Fibroblast of skin of scalp (primary cell): ENCODE measurements at regions not wholly inside any gene's neighbourhood (a gene's known extent, or its start where the extent isn't known, plus 50 kb on each side); places are given as distances from the start of the nearest gene placed in this dataset.

Source experiments
- DNase-seq: peaks from one replicate; pipeline ENCODE4 v3.0.0-alpha.2; 2013

DNA sequence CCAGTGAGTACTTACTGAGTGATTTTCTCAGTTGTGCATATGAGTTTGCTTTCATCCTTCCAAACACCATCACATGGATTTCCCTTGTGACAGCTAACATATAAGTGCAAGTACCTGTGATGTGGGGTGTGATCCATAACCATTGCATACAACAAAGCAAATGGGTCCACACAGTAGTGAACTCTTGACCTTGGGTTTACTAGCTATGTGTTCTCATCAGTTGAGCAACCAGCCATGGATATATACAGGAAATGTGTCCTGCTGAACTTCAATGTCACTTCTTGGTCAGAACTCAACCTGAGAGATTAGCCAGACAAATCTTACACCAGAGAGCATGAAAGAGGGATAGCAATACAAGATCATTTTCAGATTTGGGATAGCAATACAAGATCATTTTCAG, 420.9 kb upstream of the KCNH7 start:
- no peak for DNase-seq

DNA sequence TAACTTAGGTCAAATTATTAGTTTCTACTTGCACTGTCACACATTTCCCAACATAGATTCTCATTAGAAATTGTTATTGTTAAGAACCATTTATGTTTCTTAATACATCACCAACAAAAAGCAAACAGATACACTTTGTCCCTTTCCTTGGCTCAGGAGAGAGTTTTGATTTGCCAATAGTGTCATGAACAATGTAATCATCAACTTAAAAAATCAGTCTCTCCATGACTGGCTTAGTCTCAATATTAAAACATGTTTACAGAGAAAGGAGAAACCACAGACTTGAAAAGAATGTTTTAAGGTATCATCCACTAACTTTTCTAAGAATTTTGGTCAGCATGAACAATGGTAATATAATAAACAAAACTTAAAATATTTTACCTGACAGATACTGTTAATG, 416.5 kb upstream of the KCNH7 start:
- DNase-seq = no peak

DNA sequence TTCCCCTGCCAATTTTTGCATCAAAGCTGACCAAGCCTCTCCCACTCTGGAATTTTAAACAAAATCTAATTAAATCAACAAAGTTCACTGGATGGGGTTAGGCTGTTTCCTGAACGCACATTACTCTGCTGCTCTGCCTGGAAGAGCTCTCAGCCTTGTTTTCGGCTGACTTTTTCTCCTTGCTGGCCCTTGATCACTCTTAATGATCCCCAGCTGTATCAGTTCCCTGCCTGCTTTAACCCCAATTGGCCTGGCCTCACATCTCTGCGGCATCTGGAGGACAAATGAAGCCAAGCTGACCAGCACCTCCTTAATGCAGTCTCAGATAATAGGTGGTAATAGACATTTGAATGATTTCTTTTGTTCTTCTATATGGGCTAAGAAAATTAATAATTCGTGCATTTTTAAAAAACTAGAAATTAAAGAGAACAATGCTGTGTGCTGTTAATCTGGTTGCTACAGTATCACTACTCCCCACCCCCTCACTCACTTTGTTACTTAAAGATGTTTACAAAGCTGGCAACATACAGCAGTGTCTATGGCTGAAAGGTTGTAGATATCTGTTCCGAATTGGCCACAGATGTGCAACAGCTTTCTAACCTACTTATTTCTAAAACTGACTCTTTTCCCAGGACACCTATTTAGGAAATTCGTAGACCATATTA, 415.2 kb upstream of the KCNH7 start:
- DNase-seq = no peak

GRCh38 chr2:163252199-163252598, 413.6 kb upstream of the KCNH7 start:
- DNase-seq = no peak

DNA sequence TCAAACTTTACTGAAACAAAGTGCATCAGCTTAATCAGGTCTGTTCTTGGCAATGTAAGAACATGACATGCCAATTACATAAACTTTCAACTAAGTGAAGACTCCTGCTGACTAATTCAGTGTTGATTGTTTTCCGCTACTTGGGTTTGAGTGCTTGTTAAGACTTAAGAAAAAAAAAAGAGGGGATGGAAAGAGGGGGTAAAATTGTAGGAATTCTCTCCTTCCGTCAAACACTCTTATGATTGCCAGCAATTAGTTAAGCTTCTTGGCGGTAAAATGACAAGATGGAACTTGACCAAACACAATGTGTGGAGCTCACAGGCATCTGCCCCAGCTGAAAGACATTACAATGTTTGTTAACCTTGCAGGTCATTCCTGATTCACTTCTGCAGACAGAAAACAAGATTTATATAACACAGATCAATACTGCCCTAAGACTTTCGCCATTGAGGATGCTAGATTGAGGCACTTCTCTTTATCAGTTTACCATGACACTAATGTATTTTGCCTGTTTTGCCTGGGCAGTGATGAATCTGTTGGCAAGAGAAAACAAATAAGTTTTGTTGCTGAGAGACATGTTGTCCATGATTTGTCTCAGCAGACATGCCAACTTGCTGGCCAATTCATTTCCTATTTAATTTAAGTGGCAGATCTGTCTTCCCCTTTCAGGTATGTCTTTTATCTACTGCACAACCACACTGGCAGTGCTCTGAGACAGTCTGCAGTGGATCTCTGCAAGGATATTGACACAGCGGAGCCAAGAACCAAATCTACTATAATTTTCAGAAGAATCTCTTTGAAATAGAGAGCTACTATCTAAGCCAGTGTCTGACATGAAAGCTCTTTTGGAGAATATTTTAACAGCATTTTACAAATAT, 410.0 kb upstream of the KCNH7 start:
- no peak for DNase-seq

DNA sequence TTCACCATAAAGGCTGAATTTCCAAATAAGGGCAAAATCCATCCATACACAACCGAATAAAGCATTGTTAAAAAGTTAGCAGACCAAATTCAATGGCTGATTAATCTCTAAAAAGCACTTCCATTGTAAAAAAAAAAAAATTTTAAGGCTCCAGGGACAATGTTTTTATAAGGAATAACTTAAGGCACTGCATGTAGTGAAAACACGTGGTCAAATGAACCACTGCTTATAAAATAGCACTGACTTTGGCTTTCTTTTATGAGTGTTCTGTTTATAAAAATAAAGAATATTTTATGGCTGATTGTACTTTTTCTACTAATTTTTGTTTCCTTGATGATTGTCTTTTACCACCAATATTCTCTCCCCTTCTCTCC, 409.3 kb upstream of the KCNH7 start:
- peak; percentile 33 for DNase-seq

GRCh38 chr2:163247156-163247846, 408.7 kb upstream of the KCNH7 start:
- DNase-seq = no peak

GRCh38 chr2:163246135-163246534, 407.6 kb upstream of the KCNH7 start:
- no peak for DNase-seq

- DNase-seq = no peak
Measured at GRCh38 chr2:163236553-163236952, 398.0 kb upstream of the KCNH7 start.

DNA sequence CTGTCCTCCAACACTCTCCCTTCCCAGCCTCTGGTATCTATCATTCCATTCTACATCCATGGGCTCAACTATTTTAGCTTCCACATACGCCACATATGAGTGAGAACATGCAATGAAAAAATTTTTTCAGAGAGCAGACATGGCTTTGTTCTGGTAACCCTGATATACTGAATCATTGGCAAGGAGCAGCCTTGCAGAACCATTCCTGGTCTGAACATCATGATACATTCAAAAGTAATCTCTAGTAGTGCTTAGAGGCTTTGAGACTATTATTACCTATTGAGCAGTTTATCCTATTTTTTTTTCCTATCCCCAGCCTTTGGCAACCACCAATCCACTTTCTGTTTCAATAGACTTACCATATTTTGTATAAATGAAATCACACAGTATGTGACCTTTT, 393.1 kb upstream of the KCNH7 start:
- DNase-seq = no peak

DNA sequence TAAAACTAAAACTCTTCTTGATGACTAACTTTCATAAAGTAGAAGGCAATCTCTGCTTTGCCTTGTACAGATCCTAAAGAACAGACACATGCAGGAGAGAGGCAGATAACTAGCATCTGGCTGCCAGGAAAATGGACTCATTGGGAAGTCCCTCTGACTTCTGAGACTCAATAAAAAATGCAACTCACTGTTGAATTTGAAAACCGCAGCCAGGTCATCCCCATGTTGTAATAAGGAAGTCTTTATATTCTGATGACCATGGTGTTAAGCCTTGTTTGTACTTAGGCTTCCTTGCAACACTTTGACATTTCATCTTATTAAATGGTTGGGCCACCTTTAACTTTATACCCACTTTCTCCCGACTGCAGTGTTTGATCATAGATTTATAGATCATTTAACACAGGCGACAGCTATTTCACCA, 375.1 kb upstream of the KCNH7 start:
- DNase-seq = peak; percentile 29

- DNase-seq = peak; percentile 69
Measured at GRCh38 chr2:163210430-163210918, 371.9 kb upstream of the KCNH7 start.

- peak; percentile 10 for DNase-seq
Measured at GRCh38 chr2:163207693-163208370, 369.3 kb upstream of the KCNH7 start.

GRCh38 chr2:163205589-163206254, 367.2 kb upstream of the KCNH7 start:
- no peak for DNase-seq

- peak; percentile 58 for DNase-seq
Measured at GRCh38 chr2:163200741-163201140, 362.2 kb upstream of the KCNH7 start.

DNA sequence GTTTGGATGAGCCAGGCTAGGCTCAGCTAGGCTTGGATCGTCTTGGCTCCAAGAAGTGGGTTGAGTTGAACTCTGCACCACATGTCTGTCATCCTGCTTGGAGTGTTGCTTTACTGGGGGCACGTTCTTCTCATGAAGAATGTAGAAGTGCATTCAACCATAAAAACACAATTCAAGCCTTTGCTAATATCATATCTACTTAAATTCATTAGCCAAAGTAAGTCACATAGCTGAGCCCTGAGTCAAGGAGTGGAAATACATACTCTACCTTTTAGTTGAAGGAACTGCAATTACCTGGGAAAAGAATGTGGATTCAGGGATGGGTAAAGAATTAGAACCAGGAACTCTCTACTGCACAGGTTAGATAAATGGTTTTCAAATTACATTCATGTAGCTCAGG, 360.4 kb upstream of the KCNH7 start:
- no peak for DNase-seq

DNA sequence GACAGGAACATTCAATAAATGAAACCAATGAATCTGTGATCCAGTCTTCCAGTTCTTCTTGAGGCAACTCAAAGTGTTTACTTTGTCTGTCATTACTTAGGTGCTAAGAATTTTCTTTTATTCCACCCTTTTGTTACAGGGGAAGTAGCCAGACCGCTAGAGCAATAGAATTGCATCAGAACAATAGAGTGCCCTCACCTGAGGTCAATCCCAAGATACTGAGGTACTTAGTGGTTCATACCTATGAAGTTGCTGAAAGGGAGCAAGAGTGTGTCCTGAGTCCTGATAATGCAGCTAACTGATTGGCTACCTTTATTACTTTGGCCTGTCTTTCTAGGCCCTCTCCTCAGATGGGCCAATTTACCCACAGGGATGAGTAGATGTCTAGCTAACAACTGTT, 359.4 kb upstream of the KCNH7 start:
- DNase-seq = no peak

DNA sequence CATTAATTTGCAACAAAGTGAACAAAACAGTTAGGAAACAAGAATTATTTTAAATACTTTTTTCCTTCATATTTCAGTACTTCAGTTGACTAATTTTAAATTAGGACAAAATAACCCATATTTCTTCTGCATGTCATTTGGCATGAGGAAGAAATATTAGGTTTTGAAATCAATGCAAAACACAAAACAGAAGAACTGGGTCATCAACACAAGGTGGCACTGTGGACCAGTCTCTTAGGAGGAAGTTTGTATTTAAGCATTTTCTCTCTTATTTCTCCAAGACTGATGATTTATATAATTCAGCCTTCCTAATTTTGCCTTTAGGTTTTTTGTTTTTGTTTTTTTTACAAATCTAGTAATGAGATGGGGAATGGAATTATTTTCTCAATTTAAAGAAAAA, 352.8 kb upstream of the KCNH7 start:
- DNase-seq = peak; percentile 57

DNA sequence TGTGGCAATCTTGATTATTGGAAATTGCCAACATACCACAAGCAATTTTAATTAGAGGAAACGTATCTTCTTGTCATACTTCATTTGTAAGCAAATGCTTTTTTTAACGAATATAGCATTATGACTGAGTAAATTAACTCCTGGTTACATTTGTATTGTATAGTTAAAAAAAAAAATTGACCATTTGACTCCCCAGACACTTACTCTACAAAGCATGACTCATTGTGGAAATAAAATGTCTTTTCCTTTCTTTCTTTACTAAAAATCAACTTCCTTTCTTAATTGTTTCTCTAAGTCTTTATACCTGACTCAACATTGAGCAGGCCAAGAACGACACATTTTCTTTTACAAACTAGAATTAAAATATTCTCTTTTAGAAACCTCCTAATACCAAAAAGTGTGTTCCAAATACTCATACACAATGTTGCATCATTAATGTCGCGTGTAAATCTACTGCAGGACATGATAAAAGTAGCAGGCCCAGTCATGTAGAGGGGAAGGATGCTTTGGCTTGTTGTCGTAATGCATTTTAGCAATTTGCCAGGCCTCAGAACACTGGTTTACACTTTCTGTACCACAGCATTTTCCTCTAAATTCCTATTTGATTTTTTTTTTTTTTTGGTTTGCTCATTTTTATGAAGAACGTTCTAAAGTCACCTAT, 349.6 kb upstream of the KCNH7 start:
- no peak for DNase-seq

GRCh38 chr2:163187119-163187518, 348.6 kb upstream of the KCNH7 start:
- no peak for DNase-seq

GRCh38 chr2:163185160-163185559, 346.6 kb upstream of the KCNH7 start:
- peak; percentile 25 for DNase-seq
